ENCODE measurements at regions not wholly inside any gene's neighbourhood (a gene's known extent, or its start where the extent isn't known, plus 50 kb on each side); places are given as distances from the start of the nearest gene placed in this dataset.

- TF ChIP-seq EZH2 (IDR thresholded peaks at IDR 0.05; ENCODE audit: borderline replicate concordance, low read length) (no peak), CTCF (IDR thresholded peaks at IDR 0.05; ENCODE audit: low read length) (no peak)
Measured at GRCh38 chr1:17892225-17892624, 137.1 kb downstream of the ACTL8 start.

Data from OCI-LY1 (cell line).